Stimulated activated CD4-positive, alpha-beta T cell treated with anti-CD3 and anti-CD28 coated beads, Interleukin-4, amount 100 ng/mL, for 1 hour (primary cell): ENCODE measurements at regions not wholly inside any gene's neighbourhood (a gene's known extent, or its start where the extent isn't known, plus 50 kb on each side); places are given as distances from the start of the nearest gene placed in this dataset.

ENCODE experiments used
- DNase-seq: peaks from one replicate; pipeline ENCODE4 v3.0.0-alpha.2; 2020

DNA sequence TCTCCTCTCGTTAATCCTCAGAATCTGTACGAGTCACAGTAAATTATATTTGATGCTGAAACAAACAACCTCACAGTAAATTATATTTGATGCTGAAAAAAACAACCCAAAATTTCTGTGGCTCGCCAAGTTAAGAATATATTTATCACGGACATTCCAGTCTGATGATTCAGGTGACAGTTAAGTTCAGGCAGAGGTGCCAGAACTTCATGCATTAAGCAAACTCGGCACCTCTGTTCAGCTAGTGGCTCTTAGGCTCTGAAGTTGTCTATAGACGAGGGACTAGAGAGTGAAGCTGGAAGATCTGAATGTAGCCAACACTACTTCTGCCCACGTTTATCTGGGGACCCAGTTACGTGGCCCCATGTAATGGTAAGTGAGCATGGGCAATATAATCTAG, 132.2 kb upstream of the AGA start:
- DNase-seq = no peak

- DNase-seq = no peak
Observed at GRCh38 chr4:177579649-177580048, 137.4 kb upstream of the AGA start.

GRCh38 chr4:177582992-177583391, 140.8 kb upstream of the AGA start:
- DNase-seq = no peak

GRCh38 chr4:177587989-177588388, 145.8 kb upstream of the AGA start:
- no peak for DNase-seq

DNA sequence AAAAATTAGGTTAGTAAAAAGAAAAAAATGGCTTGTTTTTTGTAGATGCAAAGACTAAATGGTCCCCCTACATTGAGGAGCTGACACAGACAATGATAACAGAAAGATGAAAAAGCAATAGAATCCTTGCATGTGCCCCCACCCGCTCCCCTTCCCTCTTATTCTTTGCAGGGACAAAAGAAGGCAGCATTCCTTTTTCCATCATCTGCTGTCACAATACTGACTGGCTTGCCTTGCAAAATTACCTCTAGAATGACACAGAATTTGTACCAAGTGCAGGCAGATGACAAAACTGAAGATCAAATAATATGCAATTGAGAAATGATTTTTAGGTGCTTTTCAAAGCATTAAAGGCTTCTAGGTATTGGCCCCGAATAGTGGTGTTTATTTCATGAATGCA, 153.1 kb upstream of the AGA start:
- no peak for DNase-seq

DNA sequence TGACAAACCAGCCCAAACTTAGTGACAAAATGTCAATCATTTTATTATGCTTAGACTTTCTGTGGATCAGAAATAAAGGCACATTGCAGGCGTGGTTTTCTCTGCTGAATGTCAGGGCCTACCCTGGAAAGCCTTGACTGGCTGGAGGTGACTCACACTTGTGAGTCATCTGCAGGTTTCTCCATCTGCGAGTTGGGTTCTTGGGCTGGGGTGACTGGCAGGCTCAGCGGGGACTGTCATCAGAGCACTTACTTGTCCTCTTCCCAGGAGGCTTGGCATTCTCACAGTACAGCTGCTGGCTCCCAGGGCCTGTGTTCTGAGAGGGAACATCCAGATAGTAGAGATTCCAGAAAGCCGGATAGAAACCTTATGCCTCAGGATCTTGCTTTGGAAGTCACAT, 153.8 kb upstream of the AGA start:
- DNase-seq = peak; percentile 12

- no peak for DNase-seq
Observed at GRCh38 chr4:177596991-177597390, 154.8 kb upstream of the AGA start.

- DNase-seq = no peak
Observed at GRCh38 chr4:177605252-177605651, 163.0 kb upstream of the AGA start.

- DNase-seq = no peak
Observed at GRCh38 chr4:177607111-177607573, 164.9 kb upstream of the AGA start.

- no peak for DNase-seq
Observed at GRCh38 chr4:177611974-177612664, 169.9 kb upstream of the AGA start.

DNA sequence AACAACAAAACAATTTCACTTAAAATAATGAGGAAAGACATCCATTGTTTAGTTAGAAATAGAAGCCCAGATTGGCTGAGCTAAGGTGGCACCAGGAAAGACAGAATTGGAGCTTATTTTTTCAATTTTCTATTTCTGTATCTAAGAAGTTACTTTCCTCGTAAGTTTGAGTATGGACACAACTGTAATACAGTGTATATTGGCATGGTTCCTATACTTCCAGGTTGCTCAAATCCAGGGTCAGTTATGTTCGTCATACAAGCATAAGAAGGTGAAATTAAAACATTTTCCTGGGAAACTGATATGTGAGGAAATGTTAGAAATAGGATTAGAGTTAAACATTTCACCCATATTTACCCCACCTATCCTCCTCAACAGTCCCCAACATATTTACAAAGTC, 170.4 kb upstream of the AGA start:
- no peak for DNase-seq

DNA sequence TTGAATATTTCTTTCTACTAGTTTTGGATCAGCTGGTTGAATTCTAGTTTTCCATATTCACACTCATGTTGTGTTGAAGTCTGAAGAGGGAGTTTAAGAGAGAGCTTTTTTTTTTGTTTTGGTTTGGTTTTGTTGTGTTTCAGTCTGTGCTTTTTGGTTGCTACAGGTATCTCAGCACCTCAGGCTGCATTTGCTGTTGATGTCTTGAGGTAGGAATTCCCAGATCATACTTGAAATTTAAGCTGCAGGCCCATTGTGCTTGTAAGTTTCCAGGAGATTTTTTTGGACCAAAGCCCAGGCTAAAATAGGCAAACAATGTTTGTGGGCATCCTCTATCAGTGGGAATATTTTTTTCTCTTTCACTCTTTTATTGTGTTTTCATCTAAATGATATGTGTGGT, 190.2 kb upstream of the AGA start:
- DNase-seq = no peak

GRCh38 chr4:177638871-177639270, 196.6 kb upstream of the AGA start:
- DNase-seq = no peak

- DNase-seq = no peak
Observed at GRCh38 chr4:177640864-177641263, 198.6 kb upstream of the AGA start.

- DNase-seq = no peak
Observed at GRCh38 chr4:177660223-177660622, 218.0 kb upstream of the AGA start.

GRCh38 chr4:177667687-177668086, 225.4 kb upstream of the AGA start:
- DNase-seq = no peak

GRCh38 chr4:177671387-177671786, 229.2 kb upstream of the AGA start:
- DNase-seq = no peak

GRCh38 chr4:177671845-177672244, 229.6 kb upstream of the AGA start:
- no peak for DNase-seq

DNA sequence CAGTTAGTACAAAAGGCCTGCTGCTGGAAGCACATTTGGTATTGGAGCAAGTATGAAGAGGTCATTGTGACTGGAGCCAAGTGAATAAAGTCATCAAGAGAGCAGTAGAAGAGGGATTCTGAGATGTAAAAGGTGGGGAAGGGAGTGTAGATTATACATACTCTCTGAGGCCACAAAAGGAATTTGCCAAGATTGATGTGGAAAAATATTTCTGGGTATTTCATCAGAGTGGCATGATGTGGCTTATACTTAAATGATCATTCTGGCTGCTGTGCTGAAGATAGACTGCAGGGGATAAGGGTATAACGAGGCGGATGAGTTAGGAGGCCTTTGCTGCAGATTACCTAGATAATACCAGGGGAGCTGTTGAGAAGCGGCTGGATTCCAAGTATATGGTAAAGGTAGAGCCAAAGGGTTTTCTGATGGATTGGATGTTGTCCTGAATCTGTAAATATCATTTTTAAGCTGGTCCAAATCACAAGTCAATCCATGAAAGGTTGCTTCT, 231.8 kb upstream of the AGA start:
- no peak for DNase-seq

DNA sequence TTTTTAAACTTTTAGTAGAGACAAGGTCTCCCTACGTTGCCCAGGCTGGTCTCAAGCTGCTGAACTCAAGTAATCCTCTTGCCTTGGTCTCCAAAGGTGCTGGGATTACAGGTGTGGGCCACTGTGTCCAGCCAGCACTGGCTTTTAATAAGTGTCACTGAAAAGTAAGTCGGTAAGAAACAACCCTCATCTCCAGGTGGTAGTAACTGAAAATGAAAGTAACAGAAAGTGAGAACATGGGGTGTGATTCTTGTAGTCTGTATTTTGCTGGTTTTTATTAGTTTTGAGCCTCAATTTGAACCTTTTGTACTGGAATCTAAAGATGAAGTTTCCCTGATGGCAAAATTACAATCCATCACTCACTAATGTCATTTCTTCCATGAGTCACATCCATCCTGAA, 238.1 kb upstream of the AGA start:
- DNase-seq = no peak

GRCh38 chr4:177681902-177682301, 239.7 kb upstream of the AGA start:
- DNase-seq = no peak

DNA sequence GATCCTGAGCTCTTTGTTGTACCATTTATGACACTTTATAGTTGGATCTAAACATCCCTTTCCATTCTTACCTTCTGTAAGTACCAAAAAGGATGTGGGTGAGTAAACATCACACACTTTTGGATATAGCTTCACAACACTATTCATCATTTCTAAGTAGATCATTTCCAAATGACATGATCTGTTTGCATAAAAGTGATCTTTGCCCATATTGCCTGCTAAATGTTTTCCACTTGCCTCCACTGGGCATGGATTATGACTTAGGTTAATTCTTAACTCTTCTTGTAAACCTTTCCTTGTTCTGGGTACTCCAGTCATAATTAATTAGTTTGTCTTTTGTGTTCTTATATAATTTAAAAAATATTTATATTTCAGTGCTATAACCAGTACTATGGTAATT, 244.9 kb upstream of the AGA start:
- DNase-seq = no peak

DNA sequence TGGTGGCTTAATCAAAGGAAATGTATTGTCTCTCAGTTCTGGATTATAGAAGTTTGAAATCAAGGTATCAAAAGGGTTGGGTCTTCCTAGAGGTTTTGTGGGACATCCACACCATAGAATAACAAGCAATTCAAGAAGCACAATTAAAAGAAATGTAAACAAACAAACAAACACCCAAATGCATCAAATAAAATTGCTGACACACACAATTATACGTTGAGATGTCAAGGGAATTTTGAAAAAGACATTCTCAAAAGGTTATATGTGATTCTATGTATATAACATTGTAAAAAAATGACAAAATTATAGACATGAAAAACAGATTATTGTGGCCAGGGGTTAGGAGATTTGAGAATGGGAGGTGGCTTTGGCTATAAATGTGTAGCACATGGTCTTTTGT, 250.7 kb upstream of the AGA start:
- DNase-seq = no peak

GRCh38 chr4:177696438-177696966, 254.3 kb upstream of the AGA start:
- no peak for DNase-seq
